WTC11 (cell line): ENCODE measurements at regions not wholly inside any gene's neighbourhood (a gene's known extent, or its start where the extent isn't known, plus 50 kb on each side); places are given as distances from the start of the nearest gene placed in this dataset.

ENCODE experiments used
- CTCF ChIP-seq: fragments of 200-600 bp; IDR thresholded peaks from 2 replicates; pipeline ENCODE4 v1.8.0; 2022; ENCODE audit warnings: antibody characterized with exemption
- ETV6 ChIP-seq: sonication (generic); formaldehyde crosslinking; IDR thresholded peaks from 2 replicates; pipeline ENCODE4 v1.8.1; 2022; ENCODE audit warnings: mild to moderate bottlenecking, missing genetic modification reagents
- JUN ChIP-seq: sonication (generic); formaldehyde crosslinking; IDR thresholded peaks from 2 replicates; pipeline ENCODE4 v1.8.0; 2023; ENCODE audit warnings: mild to moderate bottlenecking, missing genetic modification reagents

- no peak for TF ChIP-seq CTCF
- TF ChIP-seq JUN (CRISPR knock-in tag) = no peak
- no peak for TF ChIP-seq ETV6 (CRISPR knock-in tag)
These were observed 145.7 kb downstream of the MAGEB17 start for GRCh38 chrX:16312761-16313623.
